Fibroblast of lung (primary cell): ENCODE measurements at regions not wholly inside any gene's neighbourhood (a gene's known extent, or its start where the extent isn't known, plus 50 kb on each side); places are given as distances from the start of the nearest gene placed in this dataset.

ENCODE experiments used
- CTCF ChIP-seq, 2 donors: IDR thresholded peaks in 1 of 2; conservative IDR thresholded peaks in 1 of 2; 1 replicate in 1 of 2; 2 replicates in 1 of 2; pipeline ENCODE4 v1.5.1; 2011 to 2012; ENCODE audit warnings: low read length in 2 of 2, control low read depth in 1 of 2, inconsistent platforms in 1 of 2, low read depth in 1 of 2, mild to moderate bottlenecking in 1 of 2
- EZH2 ChIP-seq: IDR thresholded peaks from 2 replicates; pipeline ENCODE4 v1.5.1; 2012; ENCODE audit warnings: low read length, control low read depth, mild to moderate bottlenecking; ENCODE audit errors: missing control alignments

GRCh38 chr20:60192326-60192725 is 234.1 kb downstream of the CDH26 start:
- TF ChIP-seq CTCF (conservative IDR thresholded peaks at IDR 0.05 in 1 of 2, IDR thresholded peaks at IDR 0.05 in 1 of 2; ENCODE audit: low read depth in 1 of 2, low read length in 2 of 2) (no peak), EZH2 (no peak)
